GM23338 (cell line): ENCODE measurements at regions not wholly inside any gene's neighbourhood (a gene's known extent, or its start where the extent isn't known, plus 50 kb on each side); places are given as distances from the start of the nearest gene placed in this dataset.

Source experiments
- CREB1 ChIP-seq: fragments of 250-450 bp; sonication (Bioruptor Pico); IDR thresholded peaks from 2 replicates; pipeline ENCODE4 v1.5.0; 2020; ENCODE audit warnings: low read depth, mild to moderate bottlenecking, moderate library complexity
- CTCF ChIP-seq, 2 experiments: fragments of 200-600 bp in 1 of 2; sonication (generic) in 1 of 2; conservative IDR thresholded peaks; 2 replicates each; pipeline versions ENCODE4 v1.5.1 to v1.6.1; 2016 to 2017; ENCODE audit warnings: antibody characterized with exemption in 2 of 2, low read depth in 2 of 2, mild to moderate bottlenecking in 2 of 2, moderate library complexity in 1 of 2
- ETS1 ChIP-seq: IDR thresholded peaks from 2 replicates; pipeline ENCODE4 v1.6.1; 2016; ENCODE audit warnings: antibody characterized with exemption
- EZH2 ChIP-seq: fragments of 200-600 bp; sonication (generic); IDR thresholded peaks from one replicate; pipeline ENCODE4 v1.8.0; 2017; ENCODE audit warnings: antibody characterized with exemption, mild to moderate bottlenecking, low read depth; ENCODE audit not compliant: unreplicated experiment
- EZH2phosphoT487 ChIP-seq: fragments of 200-600 bp; sonication (generic); IDR thresholded peaks from one replicate; pipeline ENCODE4 v1.8.1; 2018; ENCODE audit warnings: antibody characterized with exemption; ENCODE audit not compliant: unreplicated experiment
- JUNB ChIP-seq: IDR thresholded peaks from one replicate; pipeline ENCODE4 v1.6.1; 2016; ENCODE audit warnings: antibody characterized with exemption; ENCODE audit not compliant: unreplicated experiment
- POLR2AphosphoS5 ChIP-seq: IDR thresholded peaks from 2 replicates; pipeline ENCODE4 v1.6.1; 2016; ENCODE audit warnings: antibody characterized with exemption, low read depth
- STAT1 ChIP-seq: IDR thresholded peaks from one replicate; pipeline ENCODE4 v1.6.1; 2016; ENCODE audit warnings: antibody characterized with exemption; ENCODE audit not compliant: unreplicated experiment

DNA sequence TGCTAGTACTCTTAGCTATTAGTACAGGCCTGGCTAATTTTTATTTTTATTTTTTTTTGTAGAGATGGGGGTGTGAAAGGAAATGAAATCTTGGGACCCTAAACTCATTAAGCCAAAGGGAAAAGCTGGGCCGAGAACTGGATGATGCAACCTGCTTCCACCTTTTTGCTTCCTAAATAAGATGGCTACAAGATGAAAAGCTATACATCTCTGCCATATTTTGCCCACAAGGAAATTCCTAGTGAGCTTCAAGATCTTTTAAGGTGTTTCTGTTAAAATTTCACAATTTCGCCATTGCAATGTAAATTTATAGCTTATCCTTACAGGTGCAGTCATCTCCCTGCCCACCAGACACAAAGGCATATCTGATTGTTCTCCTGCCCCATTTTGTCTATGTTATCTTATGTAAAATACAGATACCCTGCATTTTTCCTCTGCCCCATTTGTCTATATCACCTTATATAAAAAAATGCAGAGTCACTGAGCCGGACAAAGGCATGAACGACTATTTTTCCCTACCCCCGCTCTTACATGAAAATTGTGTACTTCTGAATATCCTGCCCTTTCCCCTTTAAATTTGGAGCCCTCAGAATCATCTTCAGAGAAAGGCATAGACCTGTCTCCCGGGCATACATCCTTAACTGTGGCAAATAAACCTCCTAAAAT is 112.0 kb upstream of the SLC38A2 start:
- no peak for TF ChIP-seq CTCF (conservative IDR thresholded peaks at IDR 0.05; ENCODE audit: low read depth in 2 of 2)
- TF ChIP-seq POLR2AphosphoS5 = no peak
- TF ChIP-seq EZH2 = no peak
- TF ChIP-seq EZH2phosphoT487 = no peak
- no peak for TF ChIP-seq CREB1 (CRISPR knock-in tag)
- TF ChIP-seq ETS1 = no peak
- no peak for TF ChIP-seq STAT1
- TF ChIP-seq JUNB = no peak
